Fibroblast of upper back skin (primary cell): ENCODE measurements at regions not wholly inside any gene's neighbourhood (a gene's known extent, or its start where the extent isn't known, plus 50 kb on each side); places are given as distances from the start of the nearest gene placed in this dataset.

ENCODE experiments used
- DNase-seq: peaks from one replicate; pipeline ENCODE4 v3.0.0-alpha.2; 2013

- no peak for DNase-seq
These were observed 49.7 kb downstream of the GLI2 start for GRCh38 chr2:120785228-120785966.

- no peak for DNase-seq
These were observed 50.6 kb downstream of the GLI2 start for GRCh38 chr2:120786038-120786960.

GRCh38 chr2:120787111-120787821 is 51.6 kb downstream of the GLI2 start:
- DNase-seq, result no peak

GRCh38 chr2:120787822-120788700 is 52.4 kb downstream of the GLI2 start:
- no peak for DNase-seq

GRCh38 chr2:120791243-120791961 is 55.7 kb downstream of the GLI2 start:
- DNase-seq, result no peak

- DNase-seq, result peak; percentile 45
These were observed 56.3 kb downstream of the GLI2 start for GRCh38 chr2:120791962-120792297.

- DNase-seq, result peak; percentile 53
These were observed 58.2 kb downstream of the GLI2 start for GRCh38 chr2:120793682-120794403.

GRCh38 chr2:120794716-120795115 is 59.0 kb downstream of the GLI2 start:
- peak; percentile 88 for DNase-seq

- DNase-seq, result no peak
These were observed 60.4 kb downstream of the GLI2 start for GRCh38 chr2:120796094-120796493.

GRCh38 chr2:120797421-120798221 is 62.0 kb downstream of the GLI2 start:
- peak; percentile 52 for DNase-seq

- DNase-seq, result no peak
These were observed 63.0 kb downstream of the GLI2 start for GRCh38 chr2:120798567-120799247.

- DNase-seq, result peak; percentile 71
These were observed 66.5 kb downstream of the GLI2 start for GRCh38 chr2:120802158-120802557.

- no peak for DNase-seq
These were observed 67.3 kb downstream of the GLI2 start for GRCh38 chr2:120802867-120803484.

GRCh38 chr2:120803764-120804335 is 68.2 kb downstream of the GLI2 start:
- no peak for DNase-seq

- no peak for DNase-seq
These were observed 68.8 kb downstream of the GLI2 start for GRCh38 chr2:120804459-120804858.

GRCh38 chr2:120805011-120805410 is 69.3 kb downstream of the GLI2 start:
- no peak for DNase-seq

GRCh38 chr2:120805602-120806001 is 69.9 kb downstream of the GLI2 start:
- no peak for DNase-seq

- DNase-seq, result no peak
These were observed 72.1 kb downstream of the GLI2 start for GRCh38 chr2:120807751-120808150.

GRCh38 chr2:120809151-120809550 is 73.5 kb downstream of the GLI2 start:
- peak; percentile 75 for DNase-seq
